Fibroblast of skin of left quadriceps (primary cell): ENCODE measurements at regions not wholly inside any gene's neighbourhood (a gene's known extent, or its start where the extent isn't known, plus 50 kb on each side); places are given as distances from the start of the nearest gene placed in this dataset.
"Not testable (repeated sequence)": the region's sequence is repeated elsewhere in the genome, so short reads cannot be mapped to it uniquely, and the experiment has no call there.

Experiments used
- DNase-seq, 2 experiments: peaks; one replicate each; pipeline ENCODE4 v3.0.0-alpha.2; 2013; ENCODE audit warnings: low read depth in 2 of 2

- no peak for DNase-seq
Measured at GRCh38 chrX:34576864-34577263, 80.2 kb downstream of the TMEM47 start.

- DNase-seq = no peak
Measured at GRCh38 chrX:34565981-34566380, 91.1 kb downstream of the TMEM47 start.

- no peak for DNase-seq
Measured at GRCh38 chrX:34563804-34564203, 93.3 kb downstream of the TMEM47 start.

GRCh38 chrX:34563061-34563460, 94.0 kb downstream of the TMEM47 start:
- no peak for DNase-seq

- DNase-seq = no peak
Measured at GRCh38 chrX:34562006-34562405, 95.1 kb downstream of the TMEM47 start.

GRCh38 chrX:34560180-34560579, 96.9 kb downstream of the TMEM47 start:
- no peak for DNase-seq

GRCh38 chrX:34559325-34559724, 97.8 kb downstream of the TMEM47 start:
- DNase-seq = peak in 1 of 2 experiments; percentile 1

DNA sequence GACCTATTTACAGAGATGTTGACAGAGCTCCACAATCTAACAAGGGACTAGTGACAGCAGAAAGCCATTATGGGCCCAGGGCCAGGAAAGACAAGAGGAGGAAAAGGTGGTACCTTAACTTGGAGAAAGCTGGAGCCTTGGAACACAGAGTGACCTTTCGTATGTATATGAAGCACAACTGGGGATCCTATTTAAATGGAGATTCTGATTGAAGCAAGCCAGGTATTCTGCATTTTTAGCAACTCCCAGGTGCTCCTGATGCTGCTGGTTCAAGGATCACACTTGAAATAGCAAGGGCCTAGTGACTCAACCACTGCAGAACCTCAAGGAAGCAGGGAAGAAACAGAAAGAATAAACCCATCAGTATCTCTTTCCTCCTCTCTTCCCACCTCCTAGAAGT, 99.4 kb downstream of the TMEM47 start:
- no peak for DNase-seq

GRCh38 chrX:34555481-34555880, 101.6 kb downstream of the TMEM47 start:
- no peak for DNase-seq

- DNase-seq = no peak
Measured at GRCh38 chrX:34546366-34546765, 110.7 kb downstream of the TMEM47 start.

DNA sequence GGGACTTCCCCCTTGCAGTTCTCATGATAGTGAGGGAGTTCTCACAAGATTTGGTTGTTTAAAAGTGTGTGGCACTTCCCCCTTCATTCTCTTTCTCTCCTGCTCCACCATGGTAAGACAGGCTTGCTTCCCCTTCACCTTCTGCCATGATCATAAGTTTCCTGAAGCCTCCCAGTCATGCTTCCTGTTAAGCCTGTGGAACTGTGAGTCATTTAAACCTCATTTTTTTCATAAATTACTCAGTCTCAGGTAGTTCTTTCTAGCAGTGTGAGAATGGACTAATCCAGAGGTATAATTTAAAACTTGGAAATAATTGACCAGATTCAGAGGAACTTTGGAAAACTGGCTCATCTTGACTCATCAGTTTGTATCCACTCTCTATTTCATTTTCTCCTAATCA, 129.0 kb downstream of the TMEM47 start:
- no peak for DNase-seq

DNA sequence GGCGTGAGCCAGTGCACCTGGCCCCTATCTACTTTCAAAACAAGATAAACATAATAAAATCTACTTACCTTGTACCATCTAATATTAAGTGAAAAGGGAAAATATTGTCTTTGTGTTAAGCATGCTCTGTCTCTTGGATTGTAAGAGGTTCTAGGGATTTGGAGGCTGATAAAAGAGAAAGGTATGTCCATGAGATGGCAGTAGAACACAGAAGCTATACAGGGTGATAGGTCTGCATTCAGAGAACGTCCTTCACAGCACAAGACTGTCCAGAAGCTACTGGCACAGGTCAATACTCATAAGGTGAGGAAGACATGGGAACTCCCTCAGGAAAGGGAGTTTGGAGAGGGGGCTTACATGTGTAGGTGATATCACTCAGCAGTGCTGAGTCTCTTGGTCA, 135.5 kb downstream of the TMEM47 start:
- no peak for DNase-seq

DNA sequence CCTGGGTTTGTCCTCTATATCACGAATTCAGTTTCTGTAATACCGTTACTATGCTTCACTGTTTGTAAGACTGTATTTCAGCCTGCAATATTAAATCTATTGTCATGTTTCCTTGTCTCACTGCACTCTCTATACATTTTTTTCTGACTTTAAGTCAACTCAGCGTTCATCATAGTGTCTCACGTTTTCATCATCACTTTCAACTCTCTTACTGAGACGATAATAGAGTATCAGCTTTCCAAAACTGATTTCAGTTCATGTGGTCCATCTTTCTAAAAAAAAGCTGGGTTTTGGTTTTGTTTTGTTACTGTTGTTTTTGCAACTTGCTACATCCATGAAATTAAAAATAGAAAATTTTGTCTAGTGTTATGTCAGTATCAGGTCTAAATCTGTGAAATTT, 147.7 kb downstream of the TMEM47 start:
- DNase-seq = no peak

- DNase-seq = no peak
Measured at GRCh38 chrX:34503119-34503518, 154.0 kb downstream of the TMEM47 start.

GRCh38 chrX:34493086-34493485, 164.0 kb downstream of the TMEM47 start:
- no peak for DNase-seq

DNA sequence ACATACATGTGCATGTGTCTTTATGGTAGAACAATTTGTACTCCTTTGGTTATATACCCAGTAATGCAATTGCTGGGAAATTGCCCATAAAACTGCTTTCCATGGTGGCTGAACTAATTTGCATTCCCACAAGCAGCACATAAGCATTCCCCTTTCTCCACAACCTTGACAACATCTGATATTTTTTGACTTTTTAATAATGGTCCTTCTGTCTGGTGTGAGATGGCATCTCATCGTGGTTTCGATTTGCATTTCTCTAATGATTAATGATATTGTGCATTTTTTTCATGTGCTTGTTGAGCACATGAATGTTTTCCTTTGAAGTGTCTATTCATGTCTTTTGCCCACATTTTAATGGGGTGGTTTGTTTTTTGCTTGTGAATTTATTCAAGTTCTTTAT, 166.0 kb downstream of the TMEM47 start:
- no peak for DNase-seq

- DNase-seq = no peak
Measured at GRCh38 chrX:34487364-34487763, 169.7 kb downstream of the TMEM47 start.

GRCh38 chrX:34483980-34484379, 173.1 kb downstream of the TMEM47 start:
- no peak for DNase-seq

DNA sequence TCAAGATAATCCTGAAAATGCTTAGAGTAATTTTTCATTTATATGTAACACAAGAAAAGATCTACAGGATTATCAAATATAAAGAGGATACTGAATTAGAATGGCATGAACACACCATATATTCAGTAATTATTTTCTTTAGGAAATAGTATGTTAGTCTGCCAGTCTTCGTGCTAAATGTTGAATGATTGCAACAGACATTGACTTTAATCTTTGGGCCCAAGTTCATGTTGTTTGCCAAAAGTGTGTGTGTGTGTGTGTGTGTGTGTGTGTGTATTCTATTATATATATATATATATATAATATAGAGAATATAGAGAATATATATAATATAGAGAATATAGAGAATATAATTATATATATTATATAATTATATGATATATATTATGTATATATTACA, 186.6 kb downstream of the TMEM47 start:
- no peak for DNase-seq

DNA sequence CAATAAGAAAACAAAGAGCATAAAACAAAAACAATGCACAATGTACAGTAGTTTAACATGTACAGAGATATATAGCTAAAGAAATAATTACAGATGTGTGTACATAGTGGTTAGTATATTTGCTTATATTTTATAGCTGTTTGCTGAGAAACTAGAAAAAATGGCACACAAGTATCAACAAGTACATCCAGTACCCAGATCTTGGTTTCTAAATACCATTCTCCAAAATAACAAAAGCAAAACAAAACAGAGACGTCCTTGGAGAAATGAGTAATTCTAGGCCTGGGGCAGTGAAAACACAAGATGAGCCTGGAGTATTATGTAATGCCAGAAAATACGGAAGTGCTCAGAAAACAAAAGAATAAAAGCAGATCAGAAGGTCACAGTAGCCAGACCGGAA, 189.6 kb downstream of the TMEM47 start:
- DNase-seq = no peak

- DNase-seq = not testable (repeated sequence)
Measured at GRCh38 chrX:34463220-34463619, 193.9 kb downstream of the TMEM47 start.

- DNase-seq = not testable (repeated sequence)
Measured at GRCh38 chrX:34457850-34458249, 199.2 kb downstream of the TMEM47 start.

GRCh38 chrX:34437586-34437985, 219.5 kb downstream of the TMEM47 start:
- DNase-seq = no peak

DNA sequence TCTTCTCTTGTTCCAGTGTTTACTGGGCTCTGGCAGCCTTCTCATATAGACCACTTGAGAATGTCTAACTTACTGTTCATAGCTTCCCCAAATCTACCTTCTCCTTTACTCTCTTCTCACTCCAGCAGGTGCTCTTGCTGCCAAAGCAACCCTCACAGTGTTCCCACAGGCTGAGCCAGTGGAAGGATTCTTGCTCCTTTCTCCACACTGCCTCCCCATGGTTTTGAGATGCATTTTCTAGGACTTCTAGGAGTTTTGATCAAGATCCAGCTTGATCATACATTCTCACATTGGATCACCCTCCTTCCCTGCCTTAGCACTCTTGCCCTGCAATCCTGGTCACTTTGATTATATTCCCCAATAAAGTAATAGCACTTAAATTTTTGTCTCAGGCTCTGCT, 230.8 kb downstream of the TMEM47 start:
- DNase-seq = no peak

DNA sequence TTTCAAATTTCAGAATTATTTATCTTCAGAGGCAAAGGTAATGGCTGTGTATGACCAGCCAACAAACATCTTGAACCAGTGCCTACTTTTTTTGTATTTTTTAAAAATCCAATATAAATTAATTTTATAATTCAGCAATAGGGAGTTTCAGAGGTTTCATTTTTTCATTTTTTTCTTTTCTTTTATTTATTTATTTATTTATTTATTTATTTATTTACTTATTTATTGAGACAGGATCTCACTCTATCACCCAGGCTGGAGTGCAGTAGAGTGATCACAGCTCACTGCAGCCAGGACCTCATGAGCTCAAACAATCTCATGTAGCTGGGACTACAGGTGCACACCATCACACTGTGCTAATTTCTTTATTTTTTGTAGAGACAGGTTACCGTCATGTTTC, 250.5 kb downstream of the TMEM47 start:
- no peak for DNase-seq
